ENCODE measurements at regions not wholly inside any gene's neighbourhood (a gene's known extent, or its start where the extent isn't known, plus 50 kb on each side); places are given as distances from the start of the nearest gene placed in this dataset.

DNA sequence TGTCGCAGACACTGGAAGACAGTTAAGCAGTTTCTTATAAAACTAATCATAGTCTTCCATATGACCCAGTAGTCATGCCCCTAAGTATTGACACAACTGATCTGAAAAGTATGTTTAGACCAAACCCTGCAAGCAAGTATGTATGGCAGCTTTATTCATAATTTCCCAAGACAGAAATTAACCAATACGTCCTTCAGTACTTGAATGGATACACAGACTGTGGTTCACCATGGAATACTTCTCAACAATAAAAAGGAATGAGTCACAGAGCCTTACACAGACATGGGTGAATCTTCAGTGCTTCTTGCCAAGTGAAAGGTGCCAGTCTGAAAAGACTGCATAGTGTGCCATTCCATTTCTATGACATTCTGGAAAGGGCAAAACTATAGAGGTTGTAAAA lies 50.2 kb upstream of the AKR1E2 start:
- DNase-seq: no peak

GRCh38 chr10:4772202-4772570 lies 53.8 kb upstream of the AKR1E2 start:
- DNase-seq: no peak

DNA sequence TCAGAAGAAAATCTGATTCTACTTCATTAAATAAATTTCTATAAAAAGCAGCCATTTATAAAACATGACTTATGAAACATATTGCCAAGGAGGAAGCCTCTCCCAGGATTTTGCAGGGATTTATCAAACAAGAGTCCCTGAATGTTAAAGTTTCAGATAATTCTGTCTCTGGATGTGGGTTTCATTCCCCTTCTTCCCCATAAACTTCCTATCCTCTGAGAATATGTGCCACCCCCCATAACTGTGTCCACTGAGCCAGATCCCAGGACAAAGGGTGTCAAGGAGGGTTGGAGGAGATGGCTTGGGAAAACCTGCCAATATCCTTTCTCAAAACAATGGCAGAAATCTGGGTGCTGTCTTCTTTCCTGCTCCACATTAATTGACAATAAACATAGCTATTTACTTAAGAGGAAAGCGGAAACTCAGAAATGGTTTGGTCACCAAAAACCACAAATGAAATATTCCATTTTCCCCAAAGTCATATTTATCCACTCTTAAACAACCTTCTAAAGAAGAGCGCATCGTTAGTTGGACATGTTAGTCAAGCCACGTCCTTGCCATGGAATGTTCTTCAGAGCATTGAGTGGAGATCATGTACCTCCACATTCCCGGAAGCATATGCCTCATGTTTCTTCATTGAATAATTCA lies 54.3 kb upstream of the AKR1E2 start:
- DNase-seq: no peak

- DNase-seq: no peak
Measured at GRCh38 chr10:4770801-4771553, 55.0 kb upstream of the AKR1E2 start.

DNA sequence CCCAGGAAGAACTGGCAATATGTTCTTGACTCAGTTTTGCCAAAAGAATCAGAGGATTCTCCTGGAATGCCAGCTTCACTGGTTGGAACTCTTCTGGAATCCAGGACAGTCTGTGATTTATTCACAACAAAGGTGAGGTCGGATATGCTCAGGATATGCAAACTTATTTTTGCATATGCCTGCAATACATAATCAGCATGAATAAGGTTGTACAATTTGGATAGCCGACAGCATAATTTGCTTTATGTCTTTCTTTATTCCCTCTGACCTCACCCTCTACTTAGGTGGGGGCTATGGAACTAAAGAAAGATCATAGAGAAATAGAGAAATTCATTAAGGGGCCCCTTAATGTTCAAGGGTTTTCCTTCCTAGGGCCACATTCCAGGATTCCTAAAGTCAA lies 57.6 kb upstream of the AKR1E2 start:
- no peak for DNase-seq

DNA sequence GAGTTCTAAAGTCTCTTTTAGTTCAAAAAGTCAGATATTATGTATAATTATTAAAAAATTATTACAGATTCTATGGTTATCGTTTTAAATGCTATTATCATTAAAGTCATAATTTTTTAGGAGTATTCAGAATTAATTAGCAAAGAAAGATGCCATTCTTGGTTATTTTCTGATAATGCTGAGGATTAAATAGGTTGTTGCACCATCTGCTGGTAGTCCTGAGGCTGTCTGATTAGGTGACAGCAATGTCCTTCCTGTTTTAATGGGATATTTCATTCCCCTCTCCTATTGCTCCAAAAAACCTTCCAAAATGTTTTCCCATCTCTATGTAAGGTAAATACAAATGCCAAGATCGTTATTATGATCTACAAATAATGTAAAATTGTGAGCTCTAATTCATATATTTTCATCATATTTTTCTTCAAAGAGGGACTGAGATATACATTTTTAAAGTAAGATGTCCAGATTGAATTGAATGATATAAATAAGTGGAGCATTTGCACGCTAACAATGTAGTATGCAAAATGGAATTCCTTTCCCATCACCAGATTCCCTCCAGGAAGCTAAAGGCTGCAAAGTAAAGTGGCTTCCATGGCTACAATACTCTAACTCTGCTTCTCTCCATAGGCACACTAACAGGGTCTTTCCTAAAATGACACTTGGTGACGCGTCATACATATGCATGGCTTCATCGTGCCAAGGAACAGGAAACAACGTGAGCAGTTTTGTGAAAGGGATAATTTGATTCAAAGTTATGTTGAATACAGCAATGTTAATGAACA lies 58.8 kb upstream of the AKR1E2 start:
- DNase-seq: no peak

DNA sequence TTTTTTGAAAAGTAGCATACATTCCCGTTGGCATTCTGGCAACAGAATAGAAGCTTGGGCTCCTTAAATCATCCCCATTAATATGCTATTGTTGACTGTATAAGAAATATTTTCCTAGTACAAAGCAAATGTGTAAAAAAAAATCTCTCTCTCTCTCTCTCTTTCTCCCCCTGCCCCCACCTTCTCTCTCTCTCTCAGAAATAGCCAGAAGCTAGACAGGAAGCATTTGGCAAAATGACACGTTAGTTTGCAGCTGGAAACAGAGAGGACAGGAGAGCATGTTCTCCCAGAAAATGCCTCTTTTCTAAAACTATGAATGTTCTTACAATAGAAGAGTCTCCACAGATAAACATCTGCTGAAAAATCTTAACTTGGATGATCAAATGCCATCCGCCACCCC lies 59.6 kb upstream of the AKR1E2 start:
- no peak for DNase-seq

GRCh38 chr10:4765428-4765827 lies 60.6 kb upstream of the AKR1E2 start:
- no peak for DNase-seq

DNA sequence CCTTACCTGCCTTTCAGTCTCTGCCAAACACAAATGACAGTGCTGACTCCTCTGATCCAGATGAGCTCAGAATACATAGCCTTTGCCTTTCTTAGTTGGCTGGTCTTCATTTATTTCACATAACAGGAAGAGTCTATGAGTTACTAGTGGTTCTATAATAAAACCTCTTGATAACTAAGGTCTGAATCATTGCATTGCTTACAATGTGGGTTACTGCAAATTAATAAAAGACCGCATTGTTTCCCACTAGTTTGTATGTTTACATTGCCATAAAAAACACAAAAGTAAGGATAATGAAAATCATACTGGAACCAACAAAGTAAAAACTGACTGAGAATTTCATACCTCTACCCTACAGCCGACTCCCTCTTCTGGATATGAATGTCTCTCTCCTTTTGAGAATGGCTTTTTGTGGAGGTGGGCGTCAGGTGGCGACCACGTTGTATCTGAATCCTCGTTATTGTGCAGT lies 62.0 kb upstream of the AKR1E2 start:
- DNase-seq: no peak

DNA sequence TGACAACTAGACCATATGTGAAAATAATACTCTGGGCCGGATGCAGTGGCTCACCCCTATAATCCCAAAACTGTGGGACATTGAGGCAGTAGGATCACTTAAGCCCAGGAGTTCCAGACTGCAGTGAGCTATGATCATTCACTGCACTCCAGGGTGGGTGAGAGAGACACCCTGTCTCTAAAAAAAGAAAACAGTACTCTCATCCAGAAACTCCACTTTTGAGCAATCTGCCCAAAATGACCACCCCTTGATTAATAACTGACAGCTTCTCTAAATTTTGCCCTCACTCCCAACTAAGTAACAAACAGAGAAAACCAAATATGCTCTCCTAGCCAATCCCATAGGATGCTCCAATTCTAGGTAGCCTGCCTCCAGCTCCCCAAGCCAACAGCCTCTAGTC lies 62.5 kb upstream of the AKR1E2 start:
- DNase-seq: no peak

DNA sequence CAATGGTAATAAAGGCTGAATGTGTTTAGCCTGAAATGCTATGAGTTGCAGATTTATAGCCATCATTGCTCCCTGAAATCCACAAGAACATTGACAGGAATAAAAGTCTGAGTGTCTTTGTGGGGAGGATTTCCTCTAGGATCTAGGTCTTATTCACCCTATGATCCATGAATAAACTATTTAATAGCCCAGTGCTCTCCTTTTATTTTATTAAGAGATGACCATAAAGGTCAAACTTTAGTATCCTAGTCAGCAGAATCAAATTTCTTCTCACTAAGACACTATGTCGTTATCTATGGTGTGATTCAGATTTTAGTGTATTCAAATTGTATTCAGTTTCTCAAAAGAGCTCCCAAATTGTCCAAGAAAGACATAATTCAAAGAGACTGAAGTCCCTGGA lies 67.8 kb upstream of the AKR1E2 start:
- DNase-seq: no peak

GRCh38 chr10:4755286-4755989 lies 70.6 kb upstream of the AKR1E2 start:
- DNase-seq: no peak

GRCh38 chr10:4754143-4754542 lies 71.9 kb upstream of the AKR1E2 start:
- DNase-seq: no peak

GRCh38 chr10:4751211-4751610 lies 74.8 kb upstream of the AKR1E2 start:
- DNase-seq: no peak

DNA sequence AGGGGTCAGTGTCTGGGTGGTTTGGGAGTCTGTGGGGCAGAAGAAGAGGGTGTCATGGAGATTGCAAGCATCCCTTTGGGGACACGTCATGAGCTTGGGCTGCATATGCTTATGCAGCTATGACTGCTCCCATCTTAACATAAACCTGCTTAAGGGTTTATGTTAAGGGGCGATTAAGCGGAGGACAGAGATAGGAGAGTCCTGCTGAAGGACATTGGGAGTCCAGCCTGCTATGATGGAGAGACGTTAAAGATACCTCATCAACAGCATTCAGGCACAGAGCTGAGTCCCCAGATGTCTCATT lies 76.8 kb upstream of the AKR1E2 start:
- no peak for DNase-seq

DNA sequence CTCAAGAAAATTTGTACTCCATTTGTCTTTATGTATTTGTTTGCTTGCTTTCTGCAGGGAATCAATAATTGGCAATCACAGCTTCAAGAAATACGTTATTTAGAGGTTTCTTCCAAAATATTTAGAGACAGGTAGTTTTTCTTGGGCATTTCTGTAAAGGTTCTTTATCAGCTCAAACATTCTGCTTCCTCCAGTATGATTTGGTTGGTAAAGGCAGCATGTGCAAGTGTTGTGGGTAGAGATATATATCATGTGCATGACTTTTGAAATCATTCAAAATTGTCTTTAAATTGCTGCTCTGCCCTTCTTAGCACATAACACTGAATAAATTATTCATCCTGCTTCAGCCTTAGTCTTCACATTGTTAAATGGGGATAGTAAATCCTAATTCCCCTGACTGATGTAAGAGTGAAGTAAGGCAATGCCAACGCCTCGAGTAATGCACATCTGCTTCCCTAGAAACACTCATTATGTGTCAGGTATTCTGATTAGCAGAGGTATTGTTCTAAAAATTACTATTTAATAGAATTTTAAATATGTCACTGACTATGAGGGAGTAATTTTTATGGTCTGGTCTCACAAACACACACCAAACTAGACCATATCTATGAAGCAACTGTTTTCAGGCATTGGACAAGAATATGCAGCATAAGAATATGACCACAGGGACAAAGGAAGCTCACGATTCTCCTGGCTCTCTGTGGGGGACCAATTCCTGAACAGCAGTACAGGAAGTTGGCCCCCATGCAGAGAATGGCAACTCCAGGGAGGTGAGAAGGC lies 77.3 kb upstream of the AKR1E2 start:
- DNase-seq: no peak

DNA sequence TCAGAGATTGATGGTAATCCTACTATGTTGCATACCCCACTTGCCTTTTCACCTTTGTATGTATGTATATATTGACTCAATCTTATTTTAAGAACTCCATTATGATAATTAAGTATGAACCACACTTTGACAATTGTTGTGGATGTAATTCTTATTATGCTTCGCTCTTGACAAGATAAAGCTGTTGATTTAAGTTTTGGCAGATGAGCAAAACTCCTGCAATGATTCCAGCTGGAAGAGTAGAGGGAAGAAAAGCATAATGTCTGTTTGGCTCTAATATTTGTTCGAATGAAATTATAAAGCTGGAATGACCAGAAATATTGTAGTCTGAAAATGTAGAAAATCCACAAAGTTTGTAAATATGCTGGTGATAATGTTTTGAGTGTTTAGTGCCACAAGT lies 83.8 kb upstream of the AKR1E2 start:
- no peak for DNase-seq

DNA sequence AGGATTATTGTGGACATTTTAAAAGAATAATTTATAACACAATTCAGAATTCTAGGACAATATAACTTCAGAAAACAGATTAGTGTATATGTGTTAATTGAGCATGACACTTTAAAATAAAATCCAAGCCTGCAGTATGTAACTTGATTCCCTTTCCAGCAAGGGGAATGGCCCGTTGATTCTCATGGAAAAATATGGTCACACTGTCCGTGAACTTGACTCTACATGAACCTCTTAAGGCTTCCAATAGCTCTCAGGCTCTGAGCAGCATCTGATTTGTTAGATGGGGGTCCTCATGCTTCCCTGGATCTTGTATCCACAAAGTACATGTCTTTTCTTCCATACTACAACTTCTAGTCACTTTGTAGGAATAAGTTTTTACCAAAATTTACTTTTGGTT lies 85.5 kb upstream of the AKR1E2 start:
- DNase-seq: no peak

- no peak for DNase-seq
Measured at GRCh38 chr10:4736608-4737007, 89.4 kb upstream of the AKR1E2 start.

GRCh38 chr10:4736183-4736582 lies 89.8 kb upstream of the AKR1E2 start:
- no peak for DNase-seq

DNA sequence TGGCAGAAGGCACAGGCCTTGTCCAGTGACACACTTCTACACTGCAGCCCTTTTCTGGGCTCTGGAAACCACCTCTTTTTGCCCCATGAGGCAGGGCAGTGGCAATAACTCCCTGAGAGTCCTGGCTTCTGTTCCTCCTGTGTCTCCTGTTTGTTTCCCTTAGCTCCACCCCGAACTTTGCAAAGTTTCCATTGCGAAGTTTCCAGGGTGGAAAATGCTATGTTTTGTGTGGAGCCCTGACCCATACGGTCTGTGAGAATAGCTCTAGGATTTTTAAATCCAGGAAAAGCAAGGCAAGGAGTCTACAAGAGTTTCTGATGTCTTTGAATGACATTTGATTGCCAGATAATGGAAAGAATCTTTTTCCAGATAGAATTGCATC lies 92.2 kb upstream of the AKR1E2 start:
- no peak for DNase-seq

- no peak for DNase-seq
Measured at GRCh38 chr10:4733150-4733842, 92.7 kb upstream of the AKR1E2 start.

Measured in stimulated activated CD4-positive, alpha-beta T cell treated with anti-CD3 and anti-CD28 coated beads, Interleukin-12 subunit alpha, Interleukin-12 subunit beta, amount 100 ng/mL, for 4 hours (primary cell).